Ascending aorta (tissue), 2 donors: ENCODE measurements at regions not wholly inside any gene's neighbourhood (a gene's known extent, or its start where the extent isn't known, plus 50 kb on each side); places are given as distances from the start of the nearest gene placed in this dataset.

Experiments used
- DNase-seq, 2 donors: peaks; one replicate each; pipeline ENCODE4 v3.0.0-alpha.2; 2019; ENCODE audit warnings: low spot score in 2 of 2
- H3K27ac ChIP-seq, 2 donors: fragments of 200-600 bp; sonication (generic); one replicate each; pipeline ENCODE4 v1.5.1; 2016 to 2017; ENCODE audit warnings: mild to moderate bottlenecking in 1 of 2
- H3K27me3 ChIP-seq: fragments of 200-600 bp; sonication (generic); one replicate; pipeline ENCODE4 v1.5.1; 2017
- H3K36me3 ChIP-seq, 2 donors: fragments of 200-600 bp; sonication (generic); one replicate each; pipeline ENCODE4 v1.5.1; 2016
- H3K4me1 ChIP-seq, 2 donors: fragments of 200-600 bp; sonication (generic); one replicate each; pipeline ENCODE4 v1.5.1; 2016 to 2017; ENCODE audit warnings: mild to moderate bottlenecking in 1 of 2
- H3K4me3 ChIP-seq, 2 donors: fragments of 200-600 bp; sonication (generic); one replicate each; pipeline ENCODE4 v1.5.1; 2016 to 2017; ENCODE audit warnings: mild to moderate bottlenecking in 1 of 2
- H3K9me3 ChIP-seq, 2 donors: fragments of 200-600 bp; sonication (generic); one replicate each; pipeline ENCODE4 v1.5.1; 2016
- intact Hi-C: fragments of 100-400 bp; cut with DNase I; formaldehyde crosslinking; loops from one replicate; pipeline ENCODE4 v1.15.1; 2023
- TF ChIP-seq, protein P1 (sequence below), 3 experiments: fragments of 200-600 bp in 2 of 3; fragments of 450-650 bp in 1 of 3; sonication (generic) in 2 of 3; IDR thresholded peaks; one replicate each; pipeline ENCODE4 v1.5.1; 2016 to 2019; ENCODE audit warnings: antibody characterized with exemption in 3 of 3, mild to moderate bottlenecking in 1 of 3, moderate library complexity in 1 of 3

DNA sequence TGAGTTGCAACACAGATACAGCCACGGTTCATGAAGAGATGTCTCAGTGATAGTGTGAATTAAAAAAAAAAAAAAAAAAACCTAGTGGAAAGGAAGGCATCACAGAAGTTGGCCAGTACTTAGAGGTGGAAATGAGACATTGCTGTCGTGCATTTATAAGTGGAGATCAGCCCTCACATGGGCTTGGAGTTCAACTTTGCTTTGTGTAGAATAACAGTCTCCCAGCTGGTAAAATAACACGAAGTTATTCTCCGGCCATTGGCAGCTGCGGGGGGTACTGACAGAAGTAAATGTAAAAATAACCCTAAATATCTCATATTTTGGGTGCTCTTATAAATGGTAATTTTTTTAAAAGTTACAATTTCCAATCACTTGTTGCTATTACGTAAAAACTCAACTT, 98.8 kb upstream of the TMEM18 start:
- Histone ChIP-seq H3K36me3 (no peaks in the 10 kb centered on the region), H3K9me3 (no peaks in the 10 kb centered on the region), H3K4me1 (no peaks in the 10 kb centered on the region), H3K27ac (no peak overlapping the region), H3K4me3 (no peak overlapping the region), H3K27me3 (no peaks in the 10 kb centered on the region)
- TF ChIP-seq, protein P1, sequence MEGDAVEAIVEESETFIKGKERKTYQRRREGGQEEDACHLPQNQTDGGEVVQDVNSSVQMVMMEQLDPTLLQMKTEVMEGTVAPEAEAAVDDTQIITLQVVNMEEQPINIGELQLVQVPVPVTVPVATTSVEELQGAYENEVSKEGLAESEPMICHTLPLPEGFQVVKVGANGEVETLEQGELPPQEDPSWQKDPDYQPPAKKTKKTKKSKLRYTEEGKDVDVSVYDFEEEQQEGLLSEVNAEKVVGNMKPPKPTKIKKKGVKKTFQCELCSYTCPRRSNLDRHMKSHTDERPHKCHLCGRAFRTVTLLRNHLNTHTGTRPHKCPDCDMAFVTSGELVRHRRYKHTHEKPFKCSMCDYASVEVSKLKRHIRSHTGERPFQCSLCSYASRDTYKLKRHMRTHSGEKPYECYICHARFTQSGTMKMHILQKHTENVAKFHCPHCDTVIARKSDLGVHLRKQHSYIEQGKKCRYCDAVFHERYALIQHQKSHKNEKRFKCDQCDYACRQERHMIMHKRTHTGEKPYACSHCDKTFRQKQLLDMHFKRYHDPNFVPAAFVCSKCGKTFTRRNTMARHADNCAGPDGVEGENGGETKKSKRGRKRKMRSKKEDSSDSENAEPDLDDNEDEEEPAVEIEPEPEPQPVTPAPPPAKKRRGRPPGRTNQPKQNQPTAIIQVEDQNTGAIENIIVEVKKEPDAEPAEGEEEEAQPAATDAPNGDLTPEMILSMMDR (IDR thresholded peaks at IDR 0.05), result no peak
- DNase-seq, result no peak
- intact Hi-C loops, result no loop called here

DNA sequence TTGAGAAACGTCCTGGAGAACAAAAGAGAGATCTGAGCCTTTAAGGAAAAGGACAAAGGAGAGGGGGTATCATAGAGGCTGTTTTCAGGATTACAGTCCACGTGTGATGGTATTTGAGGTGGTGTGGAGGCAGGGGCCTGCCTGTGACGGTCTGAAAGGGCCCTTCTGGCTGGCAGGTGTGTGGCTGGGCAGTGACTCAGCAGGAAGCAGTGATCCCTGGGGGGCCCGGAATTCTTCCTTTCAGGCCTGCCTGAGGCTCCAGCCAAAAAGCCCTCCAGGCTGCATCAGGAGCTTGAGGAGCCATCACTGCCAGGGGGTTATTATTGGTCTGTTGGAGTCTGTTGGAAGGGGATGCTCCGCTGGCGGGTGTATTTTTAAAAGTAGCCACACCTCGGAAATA, 97.2 kb upstream of the TMEM18 start:
- no peak for DNase-seq
- H3K4me3 ChIP-seq, result no peak overlapping the region
- intact Hi-C loops, result no loop called here
- H3K27me3 ChIP-seq, result no peaks in the 10 kb centered on the region
- TF ChIP-seq, protein P1 (IDR thresholded peaks at IDR 0.05), result no peak
- no peaks in the 10 kb centered on the region for H3K36me3 ChIP-seq
- no peak overlapping the region for H3K27ac ChIP-seq
- no peaks in the 10 kb centered on the region for H3K9me3 ChIP-seq
- no peaks in the 10 kb centered on the region for H3K4me1 ChIP-seq

DNA sequence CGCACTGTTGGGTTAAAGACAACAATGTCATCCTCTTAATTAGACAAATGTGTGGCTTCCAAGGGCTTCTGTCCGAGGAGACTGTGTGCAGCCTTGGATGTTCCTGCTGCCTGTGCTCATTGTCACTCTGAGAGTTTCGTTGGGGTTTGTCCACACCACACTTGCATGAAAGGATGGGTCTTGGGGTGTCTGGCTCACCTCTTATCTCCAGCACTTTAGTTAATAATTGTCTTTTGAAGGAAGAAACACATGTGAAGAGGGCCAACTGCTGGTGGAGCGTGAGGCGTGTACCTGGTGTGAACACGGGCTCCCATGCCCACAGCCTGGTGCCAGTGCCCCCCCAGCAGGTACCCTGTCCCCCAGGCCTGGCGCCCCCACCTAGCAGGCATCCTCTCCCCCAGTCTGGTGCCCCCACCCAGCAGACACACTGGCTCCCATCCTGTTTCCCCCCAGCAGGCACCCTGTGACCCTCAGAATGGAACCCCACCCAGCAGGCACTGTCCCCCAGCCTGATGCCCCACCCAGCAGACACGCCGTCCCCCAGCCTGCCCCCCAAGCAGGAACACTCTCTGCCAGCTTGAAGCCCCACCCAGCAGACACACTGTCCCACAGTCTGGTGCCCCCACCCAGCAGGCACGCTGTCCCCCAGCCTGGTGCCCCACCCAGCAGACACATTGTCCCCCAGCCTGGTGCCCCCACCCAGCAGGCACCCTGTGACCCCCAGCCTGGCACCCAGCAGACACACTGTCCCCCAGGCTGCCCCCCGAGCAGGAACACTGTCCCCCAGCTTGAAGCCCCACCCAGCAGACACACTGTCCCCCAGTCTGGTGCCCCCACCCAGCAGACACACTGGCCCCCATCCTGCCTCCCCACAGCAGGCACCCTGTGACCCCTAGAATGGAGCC, 96.3 kb upstream of the TMEM18 start:
- TF ChIP-seq, protein P1 (IDR thresholded peaks at IDR 0.05), result no peak
- Histone ChIP-seq H3K27me3 (no peaks in the 10 kb centered on the region), H3K9me3 (no peaks in the 10 kb centered on the region), H3K4me1 (no peaks in the 10 kb centered on the region), H3K4me3 (no peak overlapping the region), H3K27ac (no peak overlapping the region), H3K36me3 (no peaks in the 10 kb centered on the region)
- intact Hi-C loops, result no loop called here
- DNase-seq, result no peak

DNA sequence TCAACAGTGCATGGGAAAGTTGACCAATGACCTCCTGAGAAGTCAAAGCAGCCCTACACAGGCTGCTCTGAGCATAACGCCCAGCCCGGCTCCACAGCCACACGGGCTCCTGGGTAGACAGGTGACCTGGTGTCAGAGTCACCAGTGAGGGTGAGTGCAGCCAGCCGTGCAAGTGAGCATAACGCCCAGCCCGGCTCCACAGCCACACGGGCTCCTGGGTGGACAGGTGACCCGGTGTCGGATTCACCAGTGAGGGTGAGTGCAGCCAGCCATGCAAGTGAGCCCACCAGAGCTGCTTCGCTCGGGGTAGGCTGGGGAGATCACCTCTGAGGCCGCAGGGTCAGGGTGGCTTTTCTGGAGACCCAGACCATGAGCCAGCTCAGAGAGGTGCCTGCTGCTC, 94.3 kb upstream of the TMEM18 start:
- Histone ChIP-seq H3K27me3 (no peaks in the 10 kb centered on the region), H3K4me3 (no peak overlapping the region), H3K36me3 (no peaks in the 10 kb centered on the region), H3K27ac (no peak overlapping the region), H3K9me3 (no peaks in the 10 kb centered on the region), H3K4me1 (no peaks in the 10 kb centered on the region)
- DNase-seq, result no peak
- intact Hi-C loops, result no loop called here
- TF ChIP-seq, protein P1 (IDR thresholded peaks at IDR 0.05), result no peak

DNA sequence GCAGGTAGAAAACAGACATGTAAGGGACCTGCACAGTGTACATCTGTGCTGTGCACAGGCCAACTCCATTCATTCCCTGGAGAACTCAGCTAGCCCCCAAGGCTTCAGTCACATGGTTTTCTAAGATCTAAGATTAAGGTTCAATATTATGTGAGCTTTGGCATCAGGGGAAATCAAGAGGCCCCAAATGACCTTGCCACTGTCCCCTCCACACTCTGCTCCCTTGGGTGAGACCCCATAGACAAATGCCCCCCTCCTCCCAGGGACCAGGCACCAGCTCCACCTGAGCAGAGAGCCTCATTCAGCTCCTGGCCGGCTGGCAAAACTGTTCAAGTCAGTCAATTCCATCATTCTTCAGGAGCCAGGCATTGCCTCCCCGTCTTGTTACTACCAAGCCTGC, 93.6 kb upstream of the TMEM18 start:
- no peak overlapping the region for H3K4me3 ChIP-seq
- H3K4me1 ChIP-seq, result no peaks in the 10 kb centered on the region
- H3K27ac ChIP-seq, result no peak overlapping the region
- no peaks in the 10 kb centered on the region for H3K36me3 ChIP-seq
- H3K9me3 ChIP-seq, result no peaks in the 10 kb centered on the region
- intact Hi-C loops, result no loop called here
- H3K27me3 ChIP-seq, result no peaks in the 10 kb centered on the region
- TF ChIP-seq, protein P1 (IDR thresholded peaks at IDR 0.05), result no peak
- DNase-seq, result no peak
